ENCODE measurements at regions not wholly inside any gene's neighbourhood (a gene's known extent, or its start where the extent isn't known, plus 50 kb on each side); places are given as distances from the start of the nearest gene placed in this dataset.
"Not testable (repeated sequence)": the region's sequence is repeated elsewhere in the genome, so short reads cannot be mapped to it uniquely, and the experiment has no call there.

GRCh38 chr5:39525781-39526180 is 101.0 kb upstream of the DAB2 start:
- DNase-seq (peak; percentile 45), ATAC-seq (ENCODE audit: poor library complexity) (peak; percentile 68)
- intact Hi-C loops (cut with DNase I), result not testable (repeated sequence)

GRCh38 chr5:39525271-39525670 is 100.5 kb upstream of the DAB2 start:
- no peak for ATAC-seq (ENCODE audit: poor library complexity)
- intact Hi-C loops (cut with DNase I), result no loop called here

GRCh38 chr5:39523821-39524220 is 99.0 kb upstream of the DAB2 start:
- ATAC-seq (ENCODE audit: poor library complexity) (no peak), DNase-seq (no peak)
- intact Hi-C loops (cut with DNase I), result no loop called here

More at GRCh38 chr5:39525271-39525670, 100.5 kb upstream of the DAB2 start:
- DNase-seq, result no peak

GRCh38 chr5:39521940-39522590 is 97.3 kb upstream of the DAB2 start:
- no peak for DNase-seq
- no peak for ATAC-seq (ENCODE audit: poor library complexity)
- intact Hi-C loops (cut with DNase I), result no loop called here

GRCh38 chr5:39521098-39521860 is 96.5 kb upstream of the DAB2 start:
- ATAC-seq (ENCODE audit: poor library complexity), result no peak
- intact Hi-C loops (cut with DNase I), result no loop called here
- DNase-seq, result no peak

GRCh38 chr5:39520232-39520572 is 95.4 kb upstream of the DAB2 start:
- peak; percentile 91 for ATAC-seq (ENCODE audit: poor library complexity)
- no peak for DNase-seq
- intact Hi-C loops (cut with DNase I), result no loop called here

GRCh38 chr5:39519566-39520231 is 94.9 kb upstream of the DAB2 start:
- intact Hi-C loops (cut with DNase I), result no loop called here
- no peak for DNase-seq
- ATAC-seq (ENCODE audit: poor library complexity), result peak; percentile 76

- no peak for ATAC-seq (ENCODE audit: poor library complexity)
- intact Hi-C loops (cut with DNase I), result no loop called here
- no peak for DNase-seq
Observed at GRCh38 chr5:39519079-39519478, 94.3 kb upstream of the DAB2 start.

- no peak for ATAC-seq (ENCODE audit: poor library complexity)
- intact Hi-C loops (cut with DNase I), result no loop called here
- no peak for DNase-seq
Observed at GRCh38 chr5:39518516-39518915, 93.7 kb upstream of the DAB2 start.

- DNase-seq, result no peak
- intact Hi-C loops (cut with DNase I), result no loop called here
- ATAC-seq (ENCODE audit: poor library complexity), result no peak
Observed at GRCh38 chr5:39517800-39518199, 93.0 kb upstream of the DAB2 start.

- ATAC-seq (ENCODE audit: poor library complexity) (no peak), DNase-seq (no peak)
Observed at GRCh38 chr5:39515881-39516280, 91.1 kb upstream of the DAB2 start.

GRCh38 chr5:39513236-39513635 is 88.5 kb upstream of the DAB2 start:
- DNase-seq (no peak), ATAC-seq (ENCODE audit: poor library complexity) (no peak)
- intact Hi-C loops (cut with DNase I), result no loop called here

More at GRCh38 chr5:39515881-39516280, 91.1 kb upstream of the DAB2 start:
- intact Hi-C loops (cut with DNase I), result no loop called here

- intact Hi-C loops (cut with DNase I), result no loop called here
- ATAC-seq (ENCODE audit: poor library complexity) (peak; percentile 33), DNase-seq (peak; percentile 44)
Observed at GRCh38 chr5:39506211-39506610, 81.4 kb upstream of the DAB2 start.

- ATAC-seq (ENCODE audit: poor library complexity) (peak; percentile 54), DNase-seq (no peak)
- intact Hi-C loops (cut with DNase I), result no loop called here
Observed at GRCh38 chr5:39505791-39506190, 81.0 kb upstream of the DAB2 start.

- DNase-seq (no peak), ATAC-seq (ENCODE audit: poor library complexity) (no peak)
- intact Hi-C loops (cut with DNase I), result no loop called here
Observed at GRCh38 chr5:39505363-39505762, 80.6 kb upstream of the DAB2 start.

GRCh38 chr5:39503155-39503554 is 78.4 kb upstream of the DAB2 start:
- DNase-seq (no peak), ATAC-seq (ENCODE audit: poor library complexity) (peak; percentile 81)
- intact Hi-C loops (cut with DNase I), result no loop called here

- peak; percentile 56 for ATAC-seq (ENCODE audit: poor library complexity)
- intact Hi-C loops (cut with DNase I), result no loop called here
- DNase-seq, result peak; percentile 45
Observed at GRCh38 chr5:39502704-39503103, 77.9 kb upstream of the DAB2 start.

GRCh38 chr5:39501397-39501796 is 76.6 kb upstream of the DAB2 start:
- DNase-seq (peak; percentile 66), ATAC-seq (ENCODE audit: poor library complexity) (peak; percentile 77)
- intact Hi-C loops (cut with DNase I), result no loop called here

GRCh38 chr5:39500551-39501175 is 75.9 kb upstream of the DAB2 start:
- DNase-seq (no peak), ATAC-seq (ENCODE audit: poor library complexity) (no peak)
- intact Hi-C loops (cut with DNase I), result no loop called here
